ENCODE measurements at regions not wholly inside any gene's neighbourhood (a gene's known extent, or its start where the extent isn't known, plus 50 kb on each side); places are given as distances from the start of the nearest gene placed in this dataset.
A peak's percentile ranks its signal among the peaks of the same experiment; 100 is the strongest.

GRCh38 chr9:89655990-89656657, 51.3 kb downstream of the GADD45G start:
- Mint-ChIP-seq H3K27ac (no peak overlapping the region), H3K4me3 (peak overlapping the region; percentile 47), H3K9me3 (no peaks in the 10 kb centered on the region), H3K36me3 (ENCODE audit: low read depth) (no peaks in the 10 kb centered on the region), H3K4me1 (peaks cover 44% of the 10 kb centered on the region), H3K27me3 (peaks cover 23% of the 10 kb centered on the region)
- peak; percentile 81 for DNase-seq
- intact Hi-C loops (cut with micrococcal nuclease) = loop anchor here (5.0 kb wide), 1 partner anchor 46 kb away; no protein-coding TSS in a partner anchor

GRCh38 chr9:89657295-89657694, 52.5 kb downstream of the GADD45G start:
- no peak overlapping the region for H3K27ac Mint-ChIP-seq
- intact Hi-C loops (cut with micrococcal nuclease) = loop anchor here (5.0 kb wide), 1 partner anchor 45 kb away; no protein-coding TSS in a partner anchor
- no peak for DNase-seq
- H3K4me3 Mint-ChIP-seq = no peak overlapping the region
- H3K9me3 Mint-ChIP-seq = no peaks in the 10 kb centered on the region
- no peaks in the 10 kb centered on the region for H3K36me3 Mint-ChIP-seq (ENCODE audit: low read depth)
- H3K27me3 Mint-ChIP-seq = peaks cover 16% of the 10 kb centered on the region
- peaks cover 48% of the 10 kb centered on the region for H3K4me1 Mint-ChIP-seq

GRCh38 chr9:89657765-89658164, 53.0 kb downstream of the GADD45G start:
- H3K27me3 Mint-ChIP-seq = peaks cover 14% of the 10 kb centered on the region
- intact Hi-C loops (cut with micrococcal nuclease) = loop anchor here (5.0 kb wide), 1 partner anchor 45 kb away; no protein-coding TSS in a partner anchor
- H3K4me3 Mint-ChIP-seq = no peak overlapping the region
- H3K9me3 Mint-ChIP-seq = no peaks in the 10 kb centered on the region
- no peaks in the 10 kb centered on the region for H3K36me3 Mint-ChIP-seq (ENCODE audit: low read depth)
- peaks cover 48% of the 10 kb centered on the region for H3K4me1 Mint-ChIP-seq
- no peak overlapping the region for H3K27ac Mint-ChIP-seq
- peak; percentile 88 for DNase-seq

DNA sequence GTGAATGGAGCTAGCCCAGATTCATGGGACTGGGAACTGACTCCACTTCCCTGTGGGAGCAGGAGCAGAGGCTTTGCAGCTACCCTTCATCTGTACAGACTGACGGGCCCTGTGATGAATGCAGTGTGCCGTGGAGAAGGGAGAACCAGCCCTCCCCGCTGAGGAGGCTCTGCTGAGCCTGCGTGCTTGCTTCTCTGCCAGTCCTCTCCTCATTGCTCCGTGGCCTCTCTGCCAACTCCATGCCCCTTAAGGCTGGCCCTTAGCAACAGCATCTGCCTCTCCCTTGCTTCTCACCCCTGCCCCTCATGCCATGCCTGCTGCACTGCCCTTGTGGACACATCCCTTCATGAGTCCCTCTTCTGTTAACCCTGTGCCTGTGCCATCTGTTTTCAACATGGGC, 53.6 kb downstream of the GADD45G start:
- no peak overlapping the region for H3K4me3 Mint-ChIP-seq
- intact Hi-C loops (cut with micrococcal nuclease) = loop anchor here (5.0 kb wide), 1 partner anchor 44 kb away; no protein-coding TSS in a partner anchor

GRCh38 chr9:89658931-89659330, 54.1 kb downstream of the GADD45G start:
- H3K4me3 Mint-ChIP-seq = no peak overlapping the region
- H3K36me3 Mint-ChIP-seq (ENCODE audit: low read depth) = no peaks in the 10 kb centered on the region
- peaks cover 51% of the 10 kb centered on the region for H3K4me1 Mint-ChIP-seq
- DNase-seq = no peak
- peaks cover 11% of the 10 kb centered on the region for H3K27me3 Mint-ChIP-seq
- H3K9me3 Mint-ChIP-seq = no peaks in the 10 kb centered on the region
- H3K27ac Mint-ChIP-seq = no peak overlapping the region
- intact Hi-C loops (cut with micrococcal nuclease) = loop anchor here (5.0 kb wide), 1 partner anchor 43 kb away; no protein-coding TSS in a partner anchor

More for the DNA sequence above, 53.6 kb downstream of the GADD45G start:
- Mint-ChIP-seq H3K27me3 (peaks cover 13% of the 10 kb centered on the region), H3K27ac (peak overlapping the region; percentile 11), H3K36me3 (ENCODE audit: low read depth) (no peaks in the 10 kb centered on the region), H3K9me3 (no peaks in the 10 kb centered on the region), H3K4me1 (peaks cover 50% of the 10 kb centered on the region)
- no peak for DNase-seq

- intact Hi-C loops (cut with micrococcal nuclease) = loop anchor here (5.0 kb wide), 1 partner anchor 43 kb away; no protein-coding TSS in a partner anchor
- no peak for DNase-seq
- no peaks in the 10 kb centered on the region for H3K9me3 Mint-ChIP-seq
- peaks cover 51% of the 10 kb centered on the region for H3K4me1 Mint-ChIP-seq
- H3K4me3 Mint-ChIP-seq = no peak overlapping the region
- peaks cover 9% of the 10 kb centered on the region for H3K27me3 Mint-ChIP-seq
- H3K36me3 Mint-ChIP-seq (ENCODE audit: low read depth) = no peaks in the 10 kb centered on the region
- H3K27ac Mint-ChIP-seq = no peak overlapping the region
These were observed 54.7 kb downstream of the GADD45G start for GRCh38 chr9:89659473-89659872.

- peaks cover 47% of the 10 kb centered on the region for H3K4me1 Mint-ChIP-seq
- no peak overlapping the region for H3K27ac Mint-ChIP-seq
- DNase-seq = no peak
- H3K27me3 Mint-ChIP-seq = peaks cover 4% of the 10 kb centered on the region
- H3K9me3 Mint-ChIP-seq = no peaks in the 10 kb centered on the region
- H3K36me3 Mint-ChIP-seq (ENCODE audit: low read depth) = no peaks in the 10 kb centered on the region
- no peak overlapping the region for H3K4me3 Mint-ChIP-seq
- intact Hi-C loops (cut with micrococcal nuclease) = loop anchor here (5.0 kb wide), 1 partner anchor 42 kb away; no protein-coding TSS in a partner anchor
These were observed 55.3 kb downstream of the GADD45G start for GRCh38 chr9:89659891-89660685.

GRCh38 chr9:89661391-89661949, 56.7 kb downstream of the GADD45G start:
- Mint-ChIP-seq H3K4me1 (peaks cover 33% of the 10 kb centered on the region), H3K27ac (no peak overlapping the region), H3K4me3 (no peak overlapping the region), H3K36me3 (ENCODE audit: low read depth) (no peaks in the 10 kb centered on the region), H3K9me3 (no peaks in the 10 kb centered on the region), H3K27me3 (peaks cover 7% of the 10 kb centered on the region)
- no peak for DNase-seq
- intact Hi-C loops (cut with micrococcal nuclease) = no loop called here

- Mint-ChIP-seq H3K27me3 (peaks cover 7% of the 10 kb centered on the region), H3K4me3 (no peak overlapping the region), H3K27ac (no peak overlapping the region), H3K9me3 (no peaks in the 10 kb centered on the region), H3K36me3 (ENCODE audit: low read depth) (no peaks in the 10 kb centered on the region), H3K4me1 (peaks cover 27% of the 10 kb centered on the region)
- intact Hi-C loops (cut with micrococcal nuclease) = no loop called here
- no peak for DNase-seq
These were observed 57.3 kb downstream of the GADD45G start for GRCh38 chr9:89661956-89662717.

- H3K4me1 Mint-ChIP-seq = peaks cover 25% of the 10 kb centered on the region
- H3K27ac Mint-ChIP-seq = no peak overlapping the region
- H3K9me3 Mint-ChIP-seq = no peaks in the 10 kb centered on the region
- H3K36me3 Mint-ChIP-seq (ENCODE audit: low read depth) = no peaks in the 10 kb centered on the region
- no peak overlapping the region for H3K4me3 Mint-ChIP-seq
- H3K27me3 Mint-ChIP-seq = peaks cover 7% of the 10 kb centered on the region
- intact Hi-C loops (cut with micrococcal nuclease) = no loop called here
- DNase-seq = no peak
These were observed 58.2 kb downstream of the GADD45G start for GRCh38 chr9:89662718-89663613.

GRCh38 chr9:89663614-89663970, 58.8 kb downstream of the GADD45G start:
- peaks cover 26% of the 10 kb centered on the region for H3K4me1 Mint-ChIP-seq
- H3K36me3 Mint-ChIP-seq (ENCODE audit: low read depth) = no peaks in the 10 kb centered on the region
- H3K4me3 Mint-ChIP-seq = no peak overlapping the region
- peaks cover 7% of the 10 kb centered on the region for H3K27me3 Mint-ChIP-seq
- DNase-seq = no peak
- intact Hi-C loops (cut with micrococcal nuclease) = no loop called here
- no peaks in the 10 kb centered on the region for H3K9me3 Mint-ChIP-seq
- no peak overlapping the region for H3K27ac Mint-ChIP-seq

- H3K27ac Mint-ChIP-seq = no peak overlapping the region
- intact Hi-C loops (cut with micrococcal nuclease) = no loop called here
- no peaks in the 10 kb centered on the region for H3K36me3 Mint-ChIP-seq (ENCODE audit: low read depth)
- no peak for DNase-seq
- peaks cover 24% of the 10 kb centered on the region for H3K4me1 Mint-ChIP-seq
- no peak overlapping the region for H3K4me3 Mint-ChIP-seq
- H3K27me3 Mint-ChIP-seq = peaks cover 7% of the 10 kb centered on the region
- H3K9me3 Mint-ChIP-seq = no peaks in the 10 kb centered on the region
These were observed 59.2 kb downstream of the GADD45G start for GRCh38 chr9:89664010-89664409.

- Mint-ChIP-seq H3K27ac (no peak overlapping the region), H3K9me3 (no peaks in the 10 kb centered on the region), H3K27me3 (peaks cover 7% of the 10 kb centered on the region)
These were observed 60.1 kb downstream of the GADD45G start for GRCh38 chr9:89664896-89665329.

More at GRCh38 chr9:89664896-89665329, 60.1 kb downstream of the GADD45G start:
- intact Hi-C loops (cut with micrococcal nuclease) = no loop called here
- Mint-ChIP-seq H3K4me3 (no peak overlapping the region), H3K36me3 (ENCODE audit: low read depth) (no peaks in the 10 kb centered on the region), H3K4me1 (peaks cover 22% of the 10 kb centered on the region)
- no peak for DNase-seq
